H1 (cell line): ENCODE measurements at regions not wholly inside any gene's neighbourhood (a gene's known extent, or its start where the extent isn't known, plus 50 kb on each side); places are given as distances from the start of the nearest gene placed in this dataset.

Experiments used
- CTCF ChIA-PET: fragments of 300-600 bp; sonication (Branson Sonifier 250); formaldehyde crosslinking; loops from one replicate; lab custom pipeline; 2021; ENCODE audit not compliant: partially characterized antibody; lab: Charles Lee
- POLR2A ChIA-PET: fragments of 300-600 bp; sonication (Branson Sonifier 250); formaldehyde crosslinking; loops from one replicate; lab custom pipeline; 2021; ENCODE audit warnings: inconsistent platforms; ENCODE audit not compliant: partially characterized antibody; lab: Charles Lee
- DNase-seq, 2 experiments: peaks; one replicate each; pipeline versions ENCODE4 v3.0.0 to v3.0.0-alpha.2; 2010 to 2022; ENCODE audit warnings: low spot score in 2 of 2, low read depth in 1 of 2, mixed read lengths in 1 of 2
- FAIRE-seq: peaks from 2 replicates; lab custom pipeline; 2011; peaks lifted over from hg19 to GRCh38; lab: Jason Lieb, UNC
- H2AFZ ChIP-seq: 2 replicates; pipeline ENCODE4 v1.8.1; 2012; ENCODE audit warnings: low read length, inconsistent platforms
- H2AK5ac ChIP-seq: 2 replicates; pipeline ENCODE4 v1.6.1; 2013; ENCODE audit warnings: low read depth, low read length
- H2BK120ac ChIP-seq: replicated peaks from 2 replicates; pipeline ENCODE3; 2013; ENCODE audit warnings: low read depth, low read length, inconsistent platforms
- H2BK12ac ChIP-seq: 2 replicates; pipeline ENCODE4 v1.6.1; 2013; ENCODE audit warnings: low read depth, low read length
- H2BK15ac ChIP-seq: 2 replicates; pipeline ENCODE4 v1.6.1; 2013; ENCODE audit warnings: low read length
- H2BK20ac ChIP-seq: 2 replicates; pipeline ENCODE4 v1.6.1; 2013; ENCODE audit warnings: low read length
- H2BK5ac ChIP-seq: 2 replicates; pipeline ENCODE4 v1.6.1; 2013; ENCODE audit warnings: low read depth, low read length
- H3K14ac ChIP-seq: 2 replicates; pipeline ENCODE4 v1.6.1; 2013; ENCODE audit warnings: inconsistent platforms; ENCODE audit not compliant: insufficient read length
- H3K18ac ChIP-seq: 2 replicates; pipeline ENCODE4 v1.6.1; 2013; ENCODE audit warnings: low read length; ENCODE audit errors: extremely low read depth
- H3K23ac ChIP-seq: 2 replicates; pipeline ENCODE4 v1.6.1; 2013; ENCODE audit warnings: inconsistent platforms; ENCODE audit not compliant: insufficient read length
- H3K23me2 ChIP-seq: 2 replicates; pipeline ENCODE4 v1.6.1; 2013; ENCODE audit warnings: low read depth, low read length
- H3K27ac ChIP-seq: 2 replicates; pipeline ENCODE4 v1.6.1; 2011; ENCODE audit warnings: low read depth, low read length, inconsistent platforms
- H3K27me3 ChIP-seq, 4 experiments: replicated peaks in 1 of 4; 1 replicate in 1 of 4; 2 replicates in 3 of 4; pipeline versions ENCODE4 v1.6.1 to v1.8.1; 2011 to 2013; ENCODE audit warnings: low read length in 3 of 4, mild to moderate bottlenecking in 3 of 4, inconsistent platforms in 2 of 4, mixed read lengths in 2 of 4, moderate library complexity in 1 of 4; ENCODE audit not compliant: control insufficient read depth in 3 of 4, insufficient read depth in 3 of 4; ENCODE audit errors: extremely low read depth in 1 of 4
- H3K36me3 ChIP-seq, 4 experiments: 2 replicates each; pipeline versions ENCODE4 v1.6.1 to v1.8.1; 2011 to 2013; ENCODE audit warnings: mild to moderate bottlenecking in 4 of 4, low read length in 3 of 4, moderate library complexity in 2 of 4, control low read depth in 1 of 4, inconsistent platforms in 1 of 4; ENCODE audit not compliant: insufficient read depth in 4 of 4, control insufficient read depth in 2 of 4
- H3K4ac ChIP-seq: replicated peaks from 2 replicates; pipeline ENCODE3; 2013; ENCODE audit warnings: low read length, low read depth, mixed read lengths, inconsistent platforms; ENCODE audit not compliant: insufficient read length
- H3K4me1 ChIP-seq, 4 experiments: replicated peaks in 1 of 4; 1 replicate in 1 of 4; 2 replicates in 3 of 4; pipeline versions ENCODE4 v1.6.1 to v1.8.1; 2011 to 2013; ENCODE audit warnings: low read length in 3 of 4, inconsistent platforms in 2 of 4, mixed read lengths in 1 of 4; ENCODE audit not compliant: insufficient read depth in 4 of 4, control insufficient read depth in 3 of 4
- H3K4me2 ChIP-seq, 2 experiments: 2 replicates each; pipeline versions ENCODE4 v1.6.1 to v1.8.1; 2011 to 2013; ENCODE audit warnings: low read depth in 2 of 2, low read length in 2 of 2, control low read depth in 1 of 2, inconsistent platforms in 1 of 2, mild to moderate bottlenecking in 1 of 2; ENCODE audit not compliant: insufficient read depth in 1 of 2
- H3K4me3 ChIP-seq, 4 experiments: fragments of 200-600, 300-600 bp in 1 of 4; sonication (generic), shearing (Covaris generic), sonication (Bioruptor Twin) in 1 of 4; 2 replicates each; pipeline versions ENCODE4 v1.5.1 to v1.8.1; 2011 to 2016; ENCODE audit warnings: low read length in 4 of 4, low read depth in 3 of 4, control low read depth in 2 of 4, inconsistent platforms in 2 of 4, mild to moderate bottlenecking in 2 of 4, mixed read lengths in 1 of 4, moderate library complexity in 1 of 4; ENCODE audit not compliant: insufficient read depth in 2 of 4; ENCODE audit errors: extremely low read depth in 1 of 4
- H3K56ac ChIP-seq: replicated peaks from 2 replicates; pipeline ENCODE3; 2013; ENCODE audit warnings: low read depth, mild to moderate bottlenecking, mixed read lengths, low read length, inconsistent platforms; ENCODE audit not compliant: insufficient read length
- H3K79me1 ChIP-seq: 2 replicates; pipeline ENCODE4 v1.6.1; 2013; ENCODE audit warnings: low read depth, low read length, control low read depth
- H3K79me2 ChIP-seq, 2 experiments: 2 replicates each; pipeline versions ENCODE4 v1.6.1 to v1.8.1; 2012 to 2013; ENCODE audit warnings: low read length in 2 of 2, mild to moderate bottlenecking in 2 of 2, inconsistent platforms in 1 of 2; ENCODE audit not compliant: insufficient read depth in 2 of 2, control insufficient read depth in 1 of 2
- H3K9ac ChIP-seq, 4 experiments: replicated peaks in 1 of 4; 1 replicate in 1 of 4; 2 replicates in 3 of 4; pipeline versions ENCODE4 v1.6.1 to v1.8.1; 2011 to 2013; ENCODE audit warnings: low read depth in 3 of 4, low read length in 3 of 4, control low read depth in 2 of 4, mild to moderate bottlenecking in 2 of 4, moderate library complexity in 2 of 4, inconsistent platforms in 1 of 4; ENCODE audit errors: extremely low read depth in 1 of 4
- H3K9me3 ChIP-seq, 2 experiments: 2 replicates each; pipeline versions ENCODE4 v1.6.1 to v1.8.1; 2012 to 2013; ENCODE audit warnings: mild to moderate bottlenecking in 2 of 2, moderate library complexity in 2 of 2, control low read depth in 1 of 2, inconsistent platforms in 1 of 2, low read depth in 1 of 2, low read length in 1 of 2, mixed read lengths in 1 of 2; ENCODE audit not compliant: insufficient read depth in 2 of 2
- H4K20me1 ChIP-seq, 2 experiments: replicated peaks in 1 of 2; 2 replicates each; pipeline versions ENCODE3 to v1.8.1; 2011 to 2013; ENCODE audit warnings: inconsistent platforms in 2 of 2, low read length in 2 of 2, mild to moderate bottlenecking in 1 of 2; ENCODE audit not compliant: insufficient read depth in 2 of 2, control insufficient read depth in 1 of 2
- H4K5ac ChIP-seq: 2 replicates; pipeline ENCODE4 v1.6.1; 2013; ENCODE audit warnings: low read length, low read depth, mixed read lengths, inconsistent platforms; ENCODE audit not compliant: insufficient read length
- H4K8ac ChIP-seq: 2 replicates; pipeline ENCODE4 v1.8.0; 2013; ENCODE audit warnings: mild to moderate bottlenecking, moderate library complexity, low read length, inconsistent platforms; ENCODE audit not compliant: insufficient read depth; ENCODE audit errors: extremely low read depth
- H4K91ac ChIP-seq: replicated peaks from 2 replicates; pipeline ENCODE3; 2013; ENCODE audit warnings: low read length, mixed read lengths, inconsistent platforms; ENCODE audit not compliant: insufficient read length
- MAFK ChIP-seq: IDR thresholded peaks from 2 replicates; pipeline ENCODE4 v1.6.1; 2012; ENCODE audit warnings: low read depth, mild to moderate bottlenecking, improper control_type of control experiment, low read length
- YY1 ChIP-seq: IDR thresholded peaks from 2 replicates; pipeline ENCODE4 v1.6.1; 2011; ENCODE audit warnings: low read depth, mild to moderate bottlenecking, low read length
- WGBS, 2 experiments: shearing (Covaris generic) in 1 of 2; methylation state at CpG; one replicate each; pipeline versions ENCODE4 v1.1.6 to v1.1.7; 2013 to 2015; ENCODE audit warnings: low lambda C conversion rate in 2 of 2, mixed read lengths in 2 of 2, inconsistent platforms in 1 of 2, low coverage in 1 of 2, missing lambda C conversion rate in 1 of 2; ENCODE audit not compliant: insufficient replicate concordance in 2 of 2, insufficient coverage in 1 of 2, insufficient read length in 1 of 2; ENCODE audit errors: extremely low coverage in 1 of 2, missing lambda C conversion rate in 1 of 2; 5-methylcytosine and 5-hydroxymethylcytosine counted together

DNA sequence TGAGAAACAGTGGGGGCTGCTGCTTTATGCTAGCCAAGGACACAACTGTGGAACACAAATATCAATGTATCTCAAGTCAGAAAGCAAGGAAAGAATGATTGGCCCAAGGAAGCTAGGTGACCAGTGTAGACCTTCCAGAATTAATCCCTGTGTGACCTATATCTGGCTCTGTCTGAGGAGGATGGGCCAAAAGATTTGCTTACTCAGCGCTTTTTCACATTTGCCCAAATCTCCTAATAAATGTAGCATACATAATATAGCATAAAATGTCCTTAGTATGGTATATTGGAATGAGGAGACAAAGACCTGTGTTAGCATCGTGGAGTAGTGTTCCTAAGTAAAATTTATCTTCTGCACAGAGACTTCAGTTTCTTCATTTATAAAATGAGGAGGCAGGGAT, 66.7 kb upstream of the NT5C1B start:
- Histone ChIP-seq H3K27me3 (no peaks in the 10 kb centered on the region), H2BK12ac (no peak overlapping the region), H2BK120ac (no peak overlapping the region), H2AK5ac (0 out of 2 replicates have a peak overlapping the region, but pooled peaks have one; percentile 11), H3K79me2 (no peaks in the 10 kb centered on the region), H2BK5ac (no peak overlapping the region), H3K23ac (no peak overlapping the region), H3K18ac (no peak overlapping the region), H3K14ac (no peak overlapping the region), H2AFZ (no peak overlapping the region), H3K4ac (no peak overlapping the region), H3K9ac (no peak overlapping the region), H3K23me2 (no peaks in the 10 kb centered on the region), H2BK15ac (no peak overlapping the region), H3K9me3 (no peaks in the 10 kb centered on the region), H3K27ac (no peak overlapping the region), H4K91ac (no peak overlapping the region), H4K5ac (no peak overlapping the region), H3K4me2 (no peak overlapping the region), H3K56ac (no peak overlapping the region), H3K36me3 (no peaks in the 10 kb centered on the region), H4K20me1 (no peaks in the 10 kb centered on the region), H3K4me1 (no peaks in the 10 kb centered on the region), H3K79me1 (no peaks in the 10 kb centered on the region), H2BK20ac (no peak overlapping the region), H3K4me3 (no peak overlapping the region), H4K8ac (no peak overlapping the region)
- CTCF ChIA-PET = interaction anchor here (0.8 to 1.5 kb wide), 3 partner anchors 35 to 1021 kb away, joined by 3 to 4 read pairs (median 3); no protein-coding TSS in a partner anchor
- POLR2A ChIA-PET = no interaction called here
- WGBS, 2 experiments = 90% methylated on average over 2 of the region's 2 CpGs; no CpG with 5 or more reads in 1 of the 2 experiments
- FAIRE-seq = no peak
- TF ChIP-seq MAFK = peak; percentile 98
- no peak for TF ChIP-seq YY1
- no peak for DNase-seq
